ENCODE measurements at regions not wholly inside any gene's neighbourhood (a gene's known extent, or its start where the extent isn't known, plus 50 kb on each side); places are given as distances from the start of the nearest gene placed in this dataset.

DNA sequence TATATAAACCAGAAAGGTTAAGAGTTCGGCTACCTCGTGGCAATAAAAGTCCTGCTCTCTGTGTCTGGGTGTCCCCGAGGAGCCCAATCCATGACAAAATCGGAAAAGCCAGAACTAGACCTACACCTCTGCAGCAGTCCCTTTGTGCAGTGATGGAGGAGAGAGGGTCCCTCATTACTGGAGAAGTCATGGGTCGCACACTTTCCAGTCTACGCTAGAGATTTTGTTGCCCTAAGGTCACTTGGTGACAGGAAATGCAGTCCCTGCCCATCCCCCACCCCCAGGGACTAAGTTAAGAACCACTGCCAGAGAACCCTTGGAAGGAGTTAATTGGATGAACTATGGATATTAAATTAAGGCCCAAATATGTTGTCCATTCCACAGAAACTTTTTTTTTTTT lies 104.4 kb upstream of the ATF7IP start:
- Mint-ChIP-seq H3K36me3 (peaks cover 22% of the 10 kb centered on the region), H3K4me3 (no peak overlapping the region), H3K27me3 (ENCODE audit: low read depth) (no peaks in the 10 kb centered on the region), H3K27ac (peak overlapping the region; percentile 97), H3K4me1 (peaks cover 56% of the 10 kb centered on the region), H3K9me3 (peaks cover 29% of the 10 kb centered on the region)
- TF ChIP-seq, protein P1, sequence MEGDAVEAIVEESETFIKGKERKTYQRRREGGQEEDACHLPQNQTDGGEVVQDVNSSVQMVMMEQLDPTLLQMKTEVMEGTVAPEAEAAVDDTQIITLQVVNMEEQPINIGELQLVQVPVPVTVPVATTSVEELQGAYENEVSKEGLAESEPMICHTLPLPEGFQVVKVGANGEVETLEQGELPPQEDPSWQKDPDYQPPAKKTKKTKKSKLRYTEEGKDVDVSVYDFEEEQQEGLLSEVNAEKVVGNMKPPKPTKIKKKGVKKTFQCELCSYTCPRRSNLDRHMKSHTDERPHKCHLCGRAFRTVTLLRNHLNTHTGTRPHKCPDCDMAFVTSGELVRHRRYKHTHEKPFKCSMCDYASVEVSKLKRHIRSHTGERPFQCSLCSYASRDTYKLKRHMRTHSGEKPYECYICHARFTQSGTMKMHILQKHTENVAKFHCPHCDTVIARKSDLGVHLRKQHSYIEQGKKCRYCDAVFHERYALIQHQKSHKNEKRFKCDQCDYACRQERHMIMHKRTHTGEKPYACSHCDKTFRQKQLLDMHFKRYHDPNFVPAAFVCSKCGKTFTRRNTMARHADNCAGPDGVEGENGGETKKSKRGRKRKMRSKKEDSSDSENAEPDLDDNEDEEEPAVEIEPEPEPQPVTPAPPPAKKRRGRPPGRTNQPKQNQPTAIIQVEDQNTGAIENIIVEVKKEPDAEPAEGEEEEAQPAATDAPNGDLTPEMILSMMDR (IDR thresholded peaks at IDR 0.05; ENCODE audit: unreplicated experiment), result no peak
- no peak for DNase-seq (ENCODE audit: low spot score in 2 of 2, unreplicated experiment in 2 of 2)

DNA sequence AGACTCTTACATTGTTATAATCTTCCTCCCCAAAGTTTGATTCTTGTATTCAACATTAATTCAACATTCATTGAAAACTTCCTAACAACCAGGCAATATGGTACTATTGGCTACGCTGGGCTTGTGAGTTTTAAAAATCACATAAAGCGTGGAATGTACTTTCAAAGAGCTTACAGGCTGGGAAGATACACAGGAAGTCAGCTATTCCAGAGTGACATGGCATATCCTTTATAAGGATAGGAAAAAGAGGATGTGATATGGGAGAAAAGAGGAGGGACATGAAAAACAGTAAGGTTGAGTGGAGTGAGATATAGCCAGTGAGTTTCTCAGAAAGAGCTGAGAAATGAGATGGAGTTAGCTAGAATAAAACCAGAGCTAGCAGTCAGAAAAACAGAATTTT lies 103.6 kb upstream of the ATF7IP start:
- no peak overlapping the region for H3K4me3 Mint-ChIP-seq
- peaks cover 24% of the 10 kb centered on the region for H3K9me3 Mint-ChIP-seq
- TF ChIP-seq, protein P1 (IDR thresholded peaks at IDR 0.05; ENCODE audit: unreplicated experiment), result no peak
- peak overlapping the region; percentile 97 for H3K27ac Mint-ChIP-seq
- peaks cover 21% of the 10 kb centered on the region for H3K36me3 Mint-ChIP-seq
- no peaks in the 10 kb centered on the region for H3K27me3 Mint-ChIP-seq (ENCODE audit: low read depth)
- H3K4me1 Mint-ChIP-seq, result peaks cover 49% of the 10 kb centered on the region
- DNase-seq (ENCODE audit: low spot score in 2 of 2, unreplicated experiment in 2 of 2), result no peak

DNA sequence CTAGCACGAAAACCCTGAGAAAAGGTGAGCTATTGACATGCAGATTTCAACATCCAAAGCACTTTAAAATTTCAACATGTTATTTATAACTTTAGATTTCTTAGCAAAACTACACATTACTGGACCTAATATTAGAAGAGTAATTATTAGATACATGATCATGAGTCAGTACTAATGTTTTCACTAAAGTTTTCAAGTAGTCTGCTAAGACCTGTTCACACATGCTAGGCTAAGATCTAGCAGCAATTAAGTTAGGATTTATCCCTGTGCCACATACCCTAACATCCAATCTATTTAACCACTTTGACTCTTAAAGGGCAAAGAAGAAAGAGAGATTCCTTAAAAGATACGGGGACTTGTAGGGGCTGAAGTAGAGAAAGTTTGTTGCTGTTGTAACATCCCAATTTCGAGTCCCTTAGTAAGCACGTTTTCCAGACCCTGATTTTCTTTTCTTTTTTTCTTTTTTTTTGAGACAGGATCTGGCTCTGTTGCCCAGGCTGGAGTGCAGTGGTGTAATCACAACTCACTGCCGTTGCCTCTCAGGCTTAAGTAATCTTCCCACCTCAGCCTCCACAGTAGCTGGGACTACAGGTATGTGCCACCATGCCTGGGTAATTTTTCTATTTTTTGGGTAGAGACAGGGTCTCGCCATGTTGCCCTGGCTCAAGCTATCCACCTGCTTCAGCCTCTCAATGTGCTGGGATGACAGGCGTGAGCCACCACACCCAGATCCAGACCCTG lies 102.5 kb upstream of the ATF7IP start:
- Mint-ChIP-seq H3K36me3 (peaks cover 20% of the 10 kb centered on the region), H3K27me3 (ENCODE audit: low read depth) (no peaks in the 10 kb centered on the region), H3K4me3 (no peak overlapping the region), H3K27ac (peak overlapping the region; percentile 97), H3K4me1 (peaks cover 45% of the 10 kb centered on the region), H3K9me3 (peaks cover 24% of the 10 kb centered on the region)
- no peak for DNase-seq (ENCODE audit: low spot score in 2 of 2, unreplicated experiment in 2 of 2)
- TF ChIP-seq, protein P1 (IDR thresholded peaks at IDR 0.05; ENCODE audit: unreplicated experiment), result no peak

DNA sequence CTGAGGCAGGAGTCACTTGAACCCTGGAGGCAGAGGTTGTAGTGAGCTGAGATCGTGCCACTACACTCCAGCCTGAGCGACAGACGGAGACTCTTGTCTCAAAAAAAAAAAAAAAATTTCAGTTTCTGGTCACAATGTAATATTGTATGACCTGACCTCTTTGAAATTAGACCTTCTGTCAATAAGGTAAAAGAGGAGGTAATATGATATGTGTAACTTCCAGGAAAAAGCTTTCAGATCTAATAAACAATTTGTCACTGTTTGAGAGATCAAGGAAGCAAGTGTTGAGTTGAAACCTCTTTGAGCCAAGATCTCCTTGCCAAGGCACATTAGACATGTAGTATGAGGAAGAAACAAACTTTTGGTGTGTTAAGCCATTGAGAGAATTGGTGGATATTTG lies 101.7 kb upstream of the ATF7IP start:
- TF ChIP-seq, protein P1 (IDR thresholded peaks at IDR 0.05; ENCODE audit: unreplicated experiment), result no peak
- no peak overlapping the region for H3K27ac Mint-ChIP-seq
- no peak overlapping the region for H3K4me3 Mint-ChIP-seq
- DNase-seq (ENCODE audit: low spot score in 2 of 2, unreplicated experiment in 2 of 2), result no peak
- H3K36me3 Mint-ChIP-seq, result peaks cover 15% of the 10 kb centered on the region
- H3K4me1 Mint-ChIP-seq, result peaks cover 41% of the 10 kb centered on the region
- no peaks in the 10 kb centered on the region for H3K27me3 Mint-ChIP-seq (ENCODE audit: low read depth)
- H3K9me3 Mint-ChIP-seq, result peaks cover 24% of the 10 kb centered on the region

DNA sequence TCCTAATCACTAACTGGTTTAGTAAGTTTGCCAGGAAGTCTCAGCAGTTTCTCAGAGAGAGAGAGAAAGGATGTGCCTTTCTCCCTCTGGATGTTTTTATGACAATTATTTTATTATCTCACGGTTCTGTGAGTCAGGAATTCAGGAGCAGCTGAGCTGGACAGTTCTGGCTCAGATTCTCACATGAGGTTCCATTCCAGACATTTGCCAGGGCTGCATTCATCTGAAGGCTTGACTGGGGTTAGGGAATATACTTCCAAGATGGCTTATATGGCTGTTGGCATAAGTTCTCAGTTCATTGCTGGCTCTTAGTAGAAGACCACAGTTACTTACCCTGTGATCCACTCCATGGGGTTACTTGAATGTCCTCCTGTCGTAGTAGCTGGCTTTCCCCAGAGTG lies 101.2 kb upstream of the ATF7IP start:
- H3K27ac Mint-ChIP-seq, result no peak overlapping the region

More for the DNA sequence above, 101.2 kb upstream of the ATF7IP start:
- H3K4me1 Mint-ChIP-seq, result peaks cover 38% of the 10 kb centered on the region
- H3K36me3 Mint-ChIP-seq, result peaks cover 14% of the 10 kb centered on the region
- DNase-seq (ENCODE audit: low spot score in 2 of 2, unreplicated experiment in 2 of 2), result no peak
- no peak overlapping the region for H3K4me3 Mint-ChIP-seq
- TF ChIP-seq, protein P1 (IDR thresholded peaks at IDR 0.05; ENCODE audit: unreplicated experiment), result no peak
- H3K27me3 Mint-ChIP-seq (ENCODE audit: low read depth), result no peaks in the 10 kb centered on the region
- peaks cover 22% of the 10 kb centered on the region for H3K9me3 Mint-ChIP-seq
